ENCODE measurements at regions not wholly inside any gene's neighbourhood (a gene's known extent, or its start where the extent isn't known, plus 50 kb on each side); places are given as distances from the start of the nearest gene placed in this dataset.
"Not testable (repeated sequence)": the region's sequence is repeated elsewhere in the genome, so short reads cannot be mapped to it uniquely, and the experiment has no call there.

- no peak for DNase-seq (ENCODE audit: low read depth in 2 of 2)
Measured at GRCh38 chr6:7000825-7001777, 106.7 kb upstream of the RREB1 start.

GRCh38 chr6:7003041-7003440, 104.7 kb upstream of the RREB1 start:
- DNase-seq (ENCODE audit: low read depth in 2 of 2) = no peak

GRCh38 chr6:7004581-7005297, 103.0 kb upstream of the RREB1 start:
- no peak for DNase-seq (ENCODE audit: low read depth in 2 of 2)

GRCh38 chr6:7006515-7007191, 101.1 kb upstream of the RREB1 start:
- DNase-seq (ENCODE audit: low read depth in 2 of 2) = no peak

GRCh38 chr6:7008451-7008988, 99.2 kb upstream of the RREB1 start:
- DNase-seq (ENCODE audit: low read depth in 2 of 2) = no peak

GRCh38 chr6:7016226-7016625, 91.5 kb upstream of the RREB1 start:
- no peak for DNase-seq (ENCODE audit: low read depth in 2 of 2)

GRCh38 chr6:7021301-7021700, 86.5 kb upstream of the RREB1 start:
- no peak for DNase-seq (ENCODE audit: low read depth in 2 of 2)

- DNase-seq (ENCODE audit: low read depth in 2 of 2) = no peak
Measured at GRCh38 chr6:7025861-7026260, 81.9 kb upstream of the RREB1 start.

- not testable (repeated sequence) for DNase-seq (ENCODE audit: low read depth in 2 of 2)
Measured at GRCh38 chr6:7028963-7029362, 78.8 kb upstream of the RREB1 start.

- DNase-seq (ENCODE audit: low read depth in 2 of 2) = not testable (repeated sequence)
Measured at GRCh38 chr6:7030968-7031367, 76.8 kb upstream of the RREB1 start.

GRCh38 chr6:7033202-7033601, 74.6 kb upstream of the RREB1 start:
- no peak for DNase-seq (ENCODE audit: low read depth in 2 of 2)

GRCh38 chr6:7034055-7034454, 73.7 kb upstream of the RREB1 start:
- no peak for DNase-seq (ENCODE audit: low read depth in 2 of 2)

GRCh38 chr6:7035837-7036249, 71.9 kb upstream of the RREB1 start:
- DNase-seq (ENCODE audit: low read depth in 2 of 2) = no peak

- no peak for DNase-seq (ENCODE audit: low read depth in 2 of 2)
Measured at GRCh38 chr6:7041511-7042026, 66.2 kb upstream of the RREB1 start.

- peak; percentile 36 to 81 for DNase-seq (ENCODE audit: low read depth in 2 of 2)
Measured at GRCh38 chr6:7042056-7042653, 65.6 kb upstream of the RREB1 start.

- peak in 1 of 2 donors; percentile 12 for DNase-seq (ENCODE audit: low read depth in 2 of 2)
Measured at GRCh38 chr6:7042654-7043545, 64.9 kb upstream of the RREB1 start.

GRCh38 chr6:7045331-7045730, 62.4 kb upstream of the RREB1 start:
- no peak for DNase-seq (ENCODE audit: low read depth in 2 of 2)

- no peak for DNase-seq (ENCODE audit: low read depth in 2 of 2)
Measured at GRCh38 chr6:7045746-7046145, 62.0 kb upstream of the RREB1 start.

- no peak for DNase-seq (ENCODE audit: low read depth in 2 of 2)
Measured at GRCh38 chr6:7047128-7047527, 60.6 kb upstream of the RREB1 start.

GRCh38 chr6:7047966-7048365, 59.8 kb upstream of the RREB1 start:
- DNase-seq (ENCODE audit: low read depth in 2 of 2) = no peak

All from dermis microvascular lymphatic vessel endothelial cell (primary cell).